Lower leg skin (tissue), 3 donors: ENCODE measurements at regions not wholly inside any gene's neighbourhood (a gene's known extent, or its start where the extent isn't known, plus 50 kb on each side); places are given as distances from the start of the nearest gene placed in this dataset.

ENCODE experiments used
- CTCF ChIP-seq, 3 donors: fragments of 450-650 bp; IDR thresholded peaks; one replicate each; pipeline ENCODE4 v1.5.1; 2016; ENCODE audit warnings: antibody characterized with exemption in 3 of 3, mild to moderate bottlenecking in 3 of 3, moderate library complexity in 2 of 3
- POLR2A ChIP-seq, 2 donors: fragments of 450-650 bp; IDR thresholded peaks; one replicate each; pipeline ENCODE4 v1.6.1; 2016 to 2017; ENCODE audit warnings: antibody characterized with exemption in 2 of 2, mild to moderate bottlenecking in 1 of 2, moderate library complexity in 1 of 2

GRCh38 chr6:126535138-126535537 lies 195.2 kb downstream of the CENPW start:
- TF ChIP-seq POLR2A (IDR thresholded peaks at IDR 0.05) (no peak), CTCF (IDR thresholded peaks at IDR 0.05) (no peak)
